Vagina (tissue), 2 donors: ENCODE measurements at regions not wholly inside any gene's neighbourhood (a gene's known extent, or its start where the extent isn't known, plus 50 kb on each side); places are given as distances from the start of the nearest gene placed in this dataset.

Source experiments
- POLR2A ChIP-seq, 2 donors: fragments of 450-650 bp; IDR thresholded peaks; one replicate each; pipeline ENCODE4 v1.6.1; 2017; ENCODE audit warnings: antibody characterized with exemption in 2 of 2, mild to moderate bottlenecking in 2 of 2, moderate library complexity in 2 of 2
- TF ChIP-seq, protein P1 (sequence below), 3 experiments: fragments of 450-650 bp in 2 of 3; fragments of 200-600 bp in 1 of 3; sonication (generic) in 1 of 3; IDR thresholded peaks; one replicate each; pipeline ENCODE4 v1.5.1; 2017 to 2019; ENCODE audit warnings: antibody characterized with exemption in 3 of 3, mild to moderate bottlenecking in 2 of 3, moderate library complexity in 2 of 3

DNA sequence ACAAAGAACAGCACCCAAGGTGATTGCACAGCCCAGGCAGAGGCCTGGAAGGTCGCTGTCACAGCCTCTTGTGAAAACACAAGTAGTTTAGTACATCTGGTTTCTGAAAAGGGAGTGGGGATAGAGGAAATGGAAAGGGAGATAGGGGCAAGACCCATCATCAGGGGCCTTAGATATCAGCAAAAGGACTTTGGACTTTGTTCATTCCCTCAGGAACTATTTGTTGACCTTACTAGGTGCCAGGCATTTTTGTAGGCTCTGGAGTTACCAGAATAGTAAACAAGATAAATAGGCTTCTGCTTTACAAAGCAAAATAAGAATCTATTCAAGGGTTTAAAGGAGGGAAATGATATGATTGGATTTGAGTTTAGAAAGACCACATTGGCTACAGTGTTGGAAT lies 199.4 kb upstream of the CDKN3 start:
- TF ChIP-seq POLR2A (IDR thresholded peaks at IDR 0.05): no peak
- TF ChIP-seq, protein P1, sequence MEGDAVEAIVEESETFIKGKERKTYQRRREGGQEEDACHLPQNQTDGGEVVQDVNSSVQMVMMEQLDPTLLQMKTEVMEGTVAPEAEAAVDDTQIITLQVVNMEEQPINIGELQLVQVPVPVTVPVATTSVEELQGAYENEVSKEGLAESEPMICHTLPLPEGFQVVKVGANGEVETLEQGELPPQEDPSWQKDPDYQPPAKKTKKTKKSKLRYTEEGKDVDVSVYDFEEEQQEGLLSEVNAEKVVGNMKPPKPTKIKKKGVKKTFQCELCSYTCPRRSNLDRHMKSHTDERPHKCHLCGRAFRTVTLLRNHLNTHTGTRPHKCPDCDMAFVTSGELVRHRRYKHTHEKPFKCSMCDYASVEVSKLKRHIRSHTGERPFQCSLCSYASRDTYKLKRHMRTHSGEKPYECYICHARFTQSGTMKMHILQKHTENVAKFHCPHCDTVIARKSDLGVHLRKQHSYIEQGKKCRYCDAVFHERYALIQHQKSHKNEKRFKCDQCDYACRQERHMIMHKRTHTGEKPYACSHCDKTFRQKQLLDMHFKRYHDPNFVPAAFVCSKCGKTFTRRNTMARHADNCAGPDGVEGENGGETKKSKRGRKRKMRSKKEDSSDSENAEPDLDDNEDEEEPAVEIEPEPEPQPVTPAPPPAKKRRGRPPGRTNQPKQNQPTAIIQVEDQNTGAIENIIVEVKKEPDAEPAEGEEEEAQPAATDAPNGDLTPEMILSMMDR (IDR thresholded peaks at IDR 0.05): no peak
